Lower leg skin (tissue), 4 donors: ENCODE measurements at regions not wholly inside any gene's neighbourhood (a gene's known extent, or its start where the extent isn't known, plus 50 kb on each side); places are given as distances from the start of the nearest gene placed in this dataset.

ENCODE experiments used
- DNase-seq, 2 donors: peaks; one replicate each; pipeline ENCODE4 v3.0.0-alpha.2; 2019; ENCODE audit warnings: low spot score in 2 of 2
- H3K4me3 ChIP-seq: fragments of 200-600 bp; sonication (generic); 2 replicates; pipeline ENCODE4 v1.5.1; 2017; ENCODE audit warnings: mild to moderate bottlenecking, low read depth; ENCODE audit not compliant: poor library complexity, severe bottlenecking
- POLR2A ChIP-seq, 2 donors: fragments of 450-650 bp; IDR thresholded peaks; one replicate each; pipeline ENCODE4 v1.6.1; 2016 to 2017; ENCODE audit warnings: antibody characterized with exemption in 2 of 2, mild to moderate bottlenecking in 1 of 2, moderate library complexity in 1 of 2
- WGBS, 2 donors: methylation state at CpG; one replicate each; pipeline ENCODE4 v1.1.5; 2018; 5-methylcytosine and 5-hydroxymethylcytosine counted together
- intact Hi-C: fragments of 100-400 bp; cut with DNase I; formaldehyde crosslinking; loops from one replicate; pipeline ENCODE4 v1.15.0; 2023; ENCODE audit warnings: low total_unique reads
- TF ChIP-seq, protein P1 (sequence below), 3 donors: fragments of 450-650 bp; IDR thresholded peaks; one replicate each; pipeline ENCODE4 v1.5.1; 2016; ENCODE audit warnings: antibody characterized with exemption in 3 of 3, mild to moderate bottlenecking in 3 of 3, moderate library complexity in 2 of 3

GRCh38 chr2:8028436-8028835 lies 653.4 kb upstream of the ID2 start:
- 91 to 92% methylated on average over 7 to 8 of the region's 8 CpGs for WGBS, 2 donors
- no peak overlapping the region for H3K4me3 ChIP-seq
- DNase-seq = peak in 1 of 2 donors; percentile 62
- intact Hi-C loops = no loop called here
- TF ChIP-seq, protein P1, sequence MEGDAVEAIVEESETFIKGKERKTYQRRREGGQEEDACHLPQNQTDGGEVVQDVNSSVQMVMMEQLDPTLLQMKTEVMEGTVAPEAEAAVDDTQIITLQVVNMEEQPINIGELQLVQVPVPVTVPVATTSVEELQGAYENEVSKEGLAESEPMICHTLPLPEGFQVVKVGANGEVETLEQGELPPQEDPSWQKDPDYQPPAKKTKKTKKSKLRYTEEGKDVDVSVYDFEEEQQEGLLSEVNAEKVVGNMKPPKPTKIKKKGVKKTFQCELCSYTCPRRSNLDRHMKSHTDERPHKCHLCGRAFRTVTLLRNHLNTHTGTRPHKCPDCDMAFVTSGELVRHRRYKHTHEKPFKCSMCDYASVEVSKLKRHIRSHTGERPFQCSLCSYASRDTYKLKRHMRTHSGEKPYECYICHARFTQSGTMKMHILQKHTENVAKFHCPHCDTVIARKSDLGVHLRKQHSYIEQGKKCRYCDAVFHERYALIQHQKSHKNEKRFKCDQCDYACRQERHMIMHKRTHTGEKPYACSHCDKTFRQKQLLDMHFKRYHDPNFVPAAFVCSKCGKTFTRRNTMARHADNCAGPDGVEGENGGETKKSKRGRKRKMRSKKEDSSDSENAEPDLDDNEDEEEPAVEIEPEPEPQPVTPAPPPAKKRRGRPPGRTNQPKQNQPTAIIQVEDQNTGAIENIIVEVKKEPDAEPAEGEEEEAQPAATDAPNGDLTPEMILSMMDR (IDR thresholded peaks at IDR 0.05) = no peak

- intact Hi-C loops = no loop called here
- no peak overlapping the region for H3K4me3 ChIP-seq
- TF ChIP-seq, protein P1 (IDR thresholded peaks at IDR 0.05) = no peak
- TF ChIP-seq POLR2A (IDR thresholded peaks at IDR 0.05) = no peak
- WGBS, 2 donors = 82 to 85% methylated on average over 5 of the region's 5 CpGs
- DNase-seq = no peak
Measured at GRCh38 chr2:8028981-8029380, 652.9 kb upstream of the ID2 start.

- WGBS, 2 donors = 69 to 75% methylated on average over 8 of the region's 8 CpGs
- no peak overlapping the region for H3K4me3 ChIP-seq
- DNase-seq = no peak
- intact Hi-C loops = no loop called here
- TF ChIP-seq POLR2A (IDR thresholded peaks at IDR 0.05) = no peak
- TF ChIP-seq, protein P1 (IDR thresholded peaks at IDR 0.05) = no peak
Measured at GRCh38 chr2:8030573-8031303, 651.1 kb upstream of the ID2 start.

DNA sequence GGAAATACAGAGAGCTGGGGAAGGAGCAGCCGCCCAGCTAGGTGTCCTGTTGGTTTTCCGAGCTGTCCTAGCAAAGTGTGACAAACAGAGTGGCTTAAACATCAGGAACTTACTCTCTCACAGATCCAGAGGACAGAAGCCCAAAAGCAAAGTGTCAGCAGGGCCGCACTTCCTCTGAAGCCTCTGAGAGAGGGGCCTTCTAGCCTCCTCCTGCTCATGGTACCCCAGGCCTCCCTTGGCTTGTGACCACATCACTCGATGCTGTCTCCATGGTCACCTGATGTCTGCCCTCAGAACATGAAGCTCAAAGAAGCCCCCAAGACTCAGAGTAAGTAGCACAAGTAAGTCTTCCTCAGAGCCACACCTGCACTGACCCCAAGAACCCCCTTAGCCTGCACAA lies 650.5 kb upstream of the ID2 start:
- 89 to 92% methylated on average over 4 of the region's 4 CpGs for WGBS, 2 donors
- no peak for DNase-seq
- TF ChIP-seq, protein P1 (IDR thresholded peaks at IDR 0.05) = no peak
- no peak for TF ChIP-seq POLR2A (IDR thresholded peaks at IDR 0.05)
- no peak overlapping the region for H3K4me3 ChIP-seq
- intact Hi-C loops = no loop called here

GRCh38 chr2:8033546-8034096 lies 648.2 kb upstream of the ID2 start:
- no peak for TF ChIP-seq POLR2A (IDR thresholded peaks at IDR 0.05)
- TF ChIP-seq, protein P1 (IDR thresholded peaks at IDR 0.05) = no peak
- WGBS, 2 donors = 83 to 84% methylated on average over 7 of the region's 7 CpGs
- no peak overlapping the region for H3K4me3 ChIP-seq
- intact Hi-C loops = no loop called here
- DNase-seq = no peak

DNA sequence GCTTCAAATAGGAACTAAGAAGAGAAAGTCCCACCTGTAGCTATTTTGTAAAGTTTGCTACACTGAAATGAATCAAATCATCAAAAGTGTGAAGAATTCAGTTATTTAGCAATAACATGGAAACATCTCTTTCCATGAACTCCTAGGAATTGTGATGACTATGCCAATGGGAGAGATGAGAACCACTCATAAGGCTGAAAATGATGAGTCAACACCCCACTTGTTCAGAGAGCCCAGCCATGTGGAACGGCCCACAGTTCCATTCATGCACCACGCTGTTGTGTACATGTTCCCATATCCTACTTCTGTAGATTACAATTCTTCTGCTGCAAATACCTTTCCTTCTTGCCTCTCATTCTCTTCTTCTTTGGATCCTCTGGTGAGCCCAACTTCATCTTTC lies 645.5 kb upstream of the ID2 start:
- TF ChIP-seq, protein P1 (IDR thresholded peaks at IDR 0.05) = no peak
- no peak for TF ChIP-seq POLR2A (IDR thresholded peaks at IDR 0.05)
- WGBS, 2 donors = 94 to 95% methylated on average over 2 of the region's 2 CpGs
- no peak overlapping the region for H3K4me3 ChIP-seq
- intact Hi-C loops = no loop called here
- no peak for DNase-seq
